Stimulated activated CD8-positive, alpha-beta memory T cell treated with anti-CD3 and anti-CD28 coated beads, Interleukin-15, amount 100 ng/mL, for 48 hours (primary cell): ENCODE measurements at regions not wholly inside any gene's neighbourhood (a gene's known extent, or its start where the extent isn't known, plus 50 kb on each side); places are given as distances from the start of the nearest gene placed in this dataset.

ENCODE experiments used
- DNase-seq, 2 donors: peaks; one replicate each; pipeline ENCODE4 v3.0.0-alpha.2; 2020; ENCODE audit warnings: low read depth in 2 of 2

- DNase-seq: no peak
Measured at GRCh38 chr20:16946097-16946496, 197.9 kb downstream of the OTOR start.

GRCh38 chr20:16947479-16947878 lies 199.3 kb downstream of the OTOR start:
- DNase-seq: no peak

- no peak for DNase-seq
Measured at GRCh38 chr20:16951876-16952275, 203.7 kb downstream of the OTOR start.

- DNase-seq: no peak
Measured at GRCh38 chr20:16952965-16953364, 204.8 kb downstream of the OTOR start.

GRCh38 chr20:16953858-16954257 lies 205.7 kb downstream of the OTOR start:
- no peak for DNase-seq

GRCh38 chr20:16955462-16955861 lies 207.3 kb downstream of the OTOR start:
- no peak for DNase-seq

- DNase-seq: no peak
Measured at GRCh38 chr20:16955971-16956370, 207.8 kb downstream of the OTOR start.

- DNase-seq: no peak
Measured at GRCh38 chr20:16965401-16965800, 217.2 kb downstream of the OTOR start.

- no peak for DNase-seq
Measured at GRCh38 chr20:16966276-16966880, 218.2 kb downstream of the OTOR start.

GRCh38 chr20:16968099-16968498 lies 219.9 kb downstream of the OTOR start:
- no peak for DNase-seq

GRCh38 chr20:16970776-16971175 lies 222.6 kb downstream of the OTOR start:
- DNase-seq: no peak

GRCh38 chr20:16974080-16974854 lies 226.1 kb downstream of the OTOR start:
- no peak for DNase-seq

GRCh38 chr20:16974855-16975162 lies 226.7 kb downstream of the OTOR start:
- DNase-seq: no peak

- DNase-seq: no peak
Measured at GRCh38 chr20:16975682-16976081, 227.5 kb downstream of the OTOR start.

GRCh38 chr20:16978497-16978896 lies 230.3 kb downstream of the OTOR start:
- DNase-seq: no peak

- DNase-seq: no peak
Measured at GRCh38 chr20:16982091-16982726, 234.1 kb downstream of the OTOR start.

- no peak for DNase-seq
Measured at GRCh38 chr20:16984481-16984880, 236.3 kb downstream of the OTOR start.

GRCh38 chr20:17003170-17003870 lies 223.5 kb upstream of the PCSK2 start:
- DNase-seq: no peak

- DNase-seq: no peak
Measured at GRCh38 chr20:17010181-17010580, 216.7 kb upstream of the PCSK2 start.

GRCh38 chr20:17012546-17013226 lies 214.2 kb upstream of the PCSK2 start:
- no peak for DNase-seq

- no peak for DNase-seq
Measured at GRCh38 chr20:17014217-17014616, 212.6 kb upstream of the PCSK2 start.

GRCh38 chr20:17014756-17015366 lies 212.0 kb upstream of the PCSK2 start:
- no peak for DNase-seq
